Urinary bladder (tissue), 3 donors: ENCODE measurements at regions not wholly inside any gene's neighbourhood (a gene's known extent, or its start where the extent isn't known, plus 50 kb on each side); places are given as distances from the start of the nearest gene placed in this dataset.
"Not testable (repeated sequence)": the region's sequence is repeated elsewhere in the genome, so short reads cannot be mapped to it uniquely, and the experiment has no call there.

ENCODE experiments used
- DNase-seq: peaks from one replicate; pipeline ENCODE4 v3.0.0-alpha.2; 2015; ENCODE audit errors: extremely low spot score
- H3K27ac ChIP-seq: one replicate; pipeline ENCODE4 v1.5.1; 2013; ENCODE audit warnings: low read depth, mild to moderate bottlenecking, moderate library complexity
- H3K36me3 ChIP-seq: one replicate; pipeline ENCODE4 v1.6.1; 2013; ENCODE audit warnings: mild to moderate bottlenecking, moderate library complexity; ENCODE audit not compliant: insufficient read depth
- H3K4me1 ChIP-seq: one replicate; pipeline ENCODE4 v1.6.1; 2013; ENCODE audit warnings: mild to moderate bottlenecking, moderate library complexity; ENCODE audit not compliant: insufficient read depth
- H3K4me3 ChIP-seq: one replicate; pipeline ENCODE4 v1.5.1; 2013; ENCODE audit warnings: low read depth, low read length
- WGBS: extraction: QIAGEN DNeasy Blood & Tissue Kit; methylation state at CpG from one replicate; pipeline ENCODE4 v1.1.7; 2013; 5-methylcytosine and 5-hydroxymethylcytosine counted together
- donor health status: healthy with polysubstance abuse.
- donor health status: healthy.

DNA sequence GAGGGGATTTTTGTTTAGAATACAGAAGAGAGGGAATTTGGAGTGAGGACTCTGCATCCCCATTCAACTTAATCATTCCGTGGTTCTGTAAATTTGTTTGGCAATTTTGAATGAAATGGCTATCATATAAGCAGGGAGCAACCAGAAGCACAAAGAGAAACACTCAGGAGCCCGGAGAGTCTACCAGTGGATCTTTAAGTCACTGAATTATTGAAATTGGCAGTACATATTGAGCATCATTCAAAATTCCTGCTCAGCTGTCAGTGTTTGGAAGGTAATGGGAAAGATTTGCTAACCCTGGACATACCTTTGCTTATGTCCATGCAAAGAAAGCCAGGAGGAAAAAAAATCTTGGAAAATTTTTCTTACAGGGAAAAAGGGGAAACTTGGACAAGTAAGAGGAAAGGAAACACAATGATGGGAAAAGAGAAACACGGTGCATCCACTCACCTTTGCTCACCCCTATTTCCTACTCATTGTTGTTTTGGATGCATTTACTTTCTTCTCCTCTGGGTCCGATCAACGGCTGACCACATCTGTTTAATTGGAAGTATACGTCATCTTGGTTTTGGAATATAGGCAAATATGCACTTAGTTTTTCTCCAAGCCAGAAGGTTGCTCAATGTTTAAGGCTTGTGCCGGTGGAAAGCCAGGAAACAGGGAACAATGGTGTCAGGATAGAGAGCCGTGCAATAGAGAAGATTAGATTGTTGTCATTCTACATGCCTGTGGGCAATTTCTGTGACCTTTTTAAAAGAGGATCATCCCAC is 243.0 kb upstream of the LYPLAL1 start:
- DNase-seq, result no peak
- Histone ChIP-seq H3K4me3 (no peak overlapping the region), H3K36me3 (no peaks in the 10 kb centered on the region), H3K4me1 (no peaks in the 10 kb centered on the region), H3K27ac (no peak overlapping the region)
- WGBS, result 59% methylated on average over 8 of the region's 8 CpGs

GRCh38 chr1:218931324-218931723 is 242.4 kb upstream of the LYPLAL1 start:
- no peak overlapping the region for H3K4me3 ChIP-seq
- H3K4me1 ChIP-seq, result no peaks in the 10 kb centered on the region
- no peaks in the 10 kb centered on the region for H3K36me3 ChIP-seq
- WGBS, result 55% methylated on average over 2 of the region's 2 CpGs
- H3K27ac ChIP-seq, result no peak overlapping the region
- DNase-seq, result no peak

- 44% methylated on average over 1 of the region's 1 CpG for WGBS
- no peaks in the 10 kb centered on the region for H3K36me3 ChIP-seq
- H3K4me3 ChIP-seq, result no peak overlapping the region
- no peak overlapping the region for H3K27ac ChIP-seq
- DNase-seq, result no peak
- H3K4me1 ChIP-seq, result no peaks in the 10 kb centered on the region
Observed at GRCh38 chr1:218933513-218933912, 240.2 kb upstream of the LYPLAL1 start.

- H3K4me1 ChIP-seq, H3K4me3 ChIP-seq, H3K27ac ChIP-seq, DNase-seq, H3K36me3 ChIP-seq: not testable (repeated sequence)
- 94% methylated on average over 2 of the region's 2 CpGs for WGBS
Observed at GRCh38 chr1:218935408-218935807, 238.3 kb upstream of the LYPLAL1 start.

- DNase-seq, result no peak
- no peak overlapping the region for H3K4me3 ChIP-seq
- no peaks in the 10 kb centered on the region for H3K36me3 ChIP-seq
- no peak overlapping the region for H3K27ac ChIP-seq
- no peaks in the 10 kb centered on the region for H3K4me1 ChIP-seq
- 62% methylated on average over 1 of the region's 1 CpG for whole genome bisulfite sequencing
Observed at GRCh38 chr1:218938259-218938658, 235.4 kb upstream of the LYPLAL1 start.

GRCh38 chr1:218939095-218939494 is 234.6 kb upstream of the LYPLAL1 start:
- Histone ChIP-seq H3K36me3 (no peaks in the 10 kb centered on the region), H3K27ac (no peak overlapping the region), H3K4me1 (no peaks in the 10 kb centered on the region), H3K4me3 (no peak overlapping the region)
- WGBS, result 73% methylated on average over 3 of the region's 3 CpGs
- DNase-seq, result no peak

DNA sequence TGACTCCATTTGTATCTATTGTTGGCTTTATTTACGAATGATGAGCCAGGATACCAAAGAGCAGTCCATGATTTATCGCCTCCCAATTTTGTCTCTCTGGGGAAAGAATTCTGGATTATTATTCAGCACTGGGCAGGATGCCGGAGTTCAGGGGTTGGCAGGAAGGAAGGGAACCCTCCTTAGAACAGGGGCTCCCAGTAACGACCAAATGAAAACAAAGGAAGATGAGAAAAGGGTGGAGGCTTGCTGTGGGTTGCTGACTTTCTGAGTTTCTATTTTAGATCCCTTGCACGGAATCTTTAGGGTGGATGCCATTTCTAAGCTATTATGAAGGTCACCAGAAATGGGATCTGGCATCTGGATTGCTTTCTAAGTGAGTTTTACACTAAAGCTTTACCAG is 231.2 kb upstream of the LYPLAL1 start:
- Histone ChIP-seq H3K27ac (no peak overlapping the region), H3K4me3 (no peak overlapping the region), H3K4me1 (no peaks in the 10 kb centered on the region), H3K36me3 (no peaks in the 10 kb centered on the region)
- DNase-seq, result no peak
- WGBS, result 34% methylated on average over 5 of the region's 5 CpGs

DNA sequence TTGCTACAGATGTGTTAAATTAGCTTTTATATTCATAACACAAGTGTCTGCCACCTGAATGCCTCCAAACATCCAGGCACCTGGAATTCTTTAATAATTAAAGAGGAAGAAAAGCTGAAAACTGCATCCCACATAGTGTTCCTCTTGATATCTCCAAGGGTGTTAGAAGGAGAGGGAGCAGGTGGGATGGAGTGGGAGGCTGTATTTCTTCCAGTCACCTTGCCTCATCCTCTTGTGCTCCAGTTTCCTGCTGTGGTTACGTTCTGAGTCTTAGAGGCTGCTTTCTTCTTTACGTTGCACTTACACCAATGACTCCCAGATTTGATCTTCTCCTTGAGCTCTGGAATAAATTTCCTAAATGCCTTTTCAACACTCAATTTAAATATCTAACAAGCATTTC is 230.3 kb upstream of the LYPLAL1 start:
- no peak overlapping the region for H3K27ac ChIP-seq
- WGBS, result 87% methylated on average over 2 of the region's 2 CpGs
- no peak overlapping the region for H3K4me3 ChIP-seq
- no peaks in the 10 kb centered on the region for H3K4me1 ChIP-seq
- DNase-seq, result no peak
- no peaks in the 10 kb centered on the region for H3K36me3 ChIP-seq

DNA sequence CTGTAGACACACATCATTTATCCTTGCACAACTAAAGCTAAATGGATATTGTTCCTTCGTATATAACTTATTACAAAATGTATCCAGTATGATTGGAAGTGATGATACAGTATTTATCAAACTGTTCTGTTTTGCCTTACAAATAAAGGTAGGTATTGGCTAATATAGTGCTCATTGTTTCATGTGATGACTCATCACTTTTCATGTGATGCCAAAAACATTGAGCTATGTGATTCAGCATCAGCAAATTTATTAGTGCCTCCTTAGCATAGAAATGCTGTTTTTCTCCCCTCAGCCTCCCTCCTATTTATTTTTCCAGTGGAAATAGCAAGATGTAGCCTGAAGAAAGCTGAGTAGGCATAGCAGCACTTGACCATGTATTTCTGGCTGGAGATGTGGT is 228.6 kb upstream of the LYPLAL1 start:
- H3K27ac ChIP-seq, result no peak overlapping the region
- H3K4me1 ChIP-seq, result no peaks in the 10 kb centered on the region
- no peak for DNase-seq
- no peaks in the 10 kb centered on the region for H3K36me3 ChIP-seq
- WGBS, result 94% methylated on average over 1 of the region's 1 CpG
- H3K4me3 ChIP-seq, result no peak overlapping the region

GRCh38 chr1:218946147-218946546 is 227.5 kb upstream of the LYPLAL1 start:
- H3K4me3 ChIP-seq, result no peak overlapping the region
- H3K27ac ChIP-seq, result no peak overlapping the region
- no peak for DNase-seq
- H3K36me3 ChIP-seq, result no peaks in the 10 kb centered on the region
- WGBS, result 76% methylated on average over 2 of the region's 2 CpGs
- H3K4me1 ChIP-seq, result no peaks in the 10 kb centered on the region

DNA sequence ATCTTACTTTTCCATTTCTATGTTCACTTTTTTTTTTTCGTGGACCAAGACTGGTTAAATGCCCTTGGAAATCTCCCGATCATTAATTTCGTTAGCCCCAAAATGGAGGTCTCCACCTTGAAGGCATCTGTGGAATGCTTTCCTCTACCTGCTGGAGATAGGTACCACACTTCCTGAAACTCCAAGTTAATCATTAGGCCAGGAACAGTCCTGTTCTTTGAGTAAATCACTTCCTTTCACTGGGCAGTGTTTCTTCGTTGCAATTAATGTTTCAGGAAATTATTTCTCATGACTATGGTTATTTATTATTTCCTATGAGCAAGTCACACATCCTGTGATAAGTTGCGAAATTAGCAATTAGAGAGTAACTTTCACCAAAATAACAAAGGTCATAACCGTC is 225.2 kb upstream of the LYPLAL1 start:
- no peaks in the 10 kb centered on the region for H3K36me3 ChIP-seq
- WGBS, result 78% methylated on average over 6 of the region's 6 CpGs
- H3K4me1 ChIP-seq, result no peaks in the 10 kb centered on the region
- H3K4me3 ChIP-seq, result no peak overlapping the region
- DNase-seq, result no peak
- H3K27ac ChIP-seq, result no peak overlapping the region

- 95% methylated on average over 1 of the region's 1 CpG for WGBS
- DNase-seq, result no peak
- Histone ChIP-seq H3K4me3 (no peak overlapping the region), H3K36me3 (no peaks in the 10 kb centered on the region), H3K27ac (no peak overlapping the region), H3K4me1 (no peaks in the 10 kb centered on the region)
Observed at GRCh38 chr1:218953386-218953785, 220.3 kb upstream of the LYPLAL1 start.

GRCh38 chr1:218957971-218958370 is 215.7 kb upstream of the LYPLAL1 start:
- H3K27ac ChIP-seq, result no peak overlapping the region
- DNase-seq, result no peak
- no peaks in the 10 kb centered on the region for H3K36me3 ChIP-seq
- 58% methylated on average over 2 of the region's 2 CpGs for WGBS
- no peaks in the 10 kb centered on the region for H3K4me1 ChIP-seq
- no peak overlapping the region for H3K4me3 ChIP-seq

- WGBS, result 82% methylated on average over 1 of the region's 1 CpG
- no peak for DNase-seq
- Histone ChIP-seq H3K27ac (no peak overlapping the region), H3K4me3 (no peak overlapping the region), H3K4me1 (no peaks in the 10 kb centered on the region), H3K36me3 (no peaks in the 10 kb centered on the region)
Observed at GRCh38 chr1:218959784-218960183, 213.9 kb upstream of the LYPLAL1 start.
